Right renal pelvis (tissue), 4 donors: ENCODE measurements at regions not wholly inside any gene's neighbourhood (a gene's known extent, or its start where the extent isn't known, plus 50 kb on each side); places are given as distances from the start of the nearest gene placed in this dataset.
"Not testable (repeated sequence)": the region's sequence is repeated elsewhere in the genome, so short reads cannot be mapped to it uniquely, and the experiment has no call there.

Experiments used
- DNase-seq, 4 donors: peaks; one replicate each; pipeline ENCODE4 v3.0.0-alpha.2; 2013; ENCODE audit warnings: low read depth in 4 of 4, low spot score in 3 of 4, missing footprints in 1 of 4

GRCh38 chr15:84360902-84361301 is 125.3 kb downstream of the GOLGA6L4 start:
- DNase-seq = not testable (repeated sequence)

DNA sequence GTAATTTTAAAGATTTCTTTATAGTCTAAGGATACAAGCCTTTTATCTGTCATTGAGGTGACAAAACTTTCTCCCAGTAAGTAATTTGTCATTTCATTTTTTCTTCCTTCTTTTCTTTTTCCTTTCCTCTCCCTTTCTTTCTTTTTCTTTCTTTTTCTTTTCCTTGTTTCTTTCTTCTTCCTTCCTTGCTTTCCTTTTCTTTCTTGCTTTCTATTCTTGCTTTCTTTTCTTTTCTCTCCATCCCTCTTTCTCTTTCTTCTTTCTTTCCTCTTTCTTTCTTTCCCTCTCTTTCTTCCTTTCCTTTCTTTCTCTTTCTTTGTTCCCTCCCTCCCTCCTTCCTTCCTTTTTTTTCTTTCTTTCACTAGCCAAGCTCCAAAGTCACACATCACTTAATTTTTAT is 148.8 kb downstream of the GOLGA6L4 start:
- DNase-seq = not testable (repeated sequence)

- no peak for DNase-seq
These were observed 151.5 kb downstream of the GOLGA6L4 start for GRCh38 chr15:84387086-84387485.

GRCh38 chr15:84388201-84388600 is 152.6 kb downstream of the GOLGA6L4 start:
- DNase-seq = not testable (repeated sequence)

DNA sequence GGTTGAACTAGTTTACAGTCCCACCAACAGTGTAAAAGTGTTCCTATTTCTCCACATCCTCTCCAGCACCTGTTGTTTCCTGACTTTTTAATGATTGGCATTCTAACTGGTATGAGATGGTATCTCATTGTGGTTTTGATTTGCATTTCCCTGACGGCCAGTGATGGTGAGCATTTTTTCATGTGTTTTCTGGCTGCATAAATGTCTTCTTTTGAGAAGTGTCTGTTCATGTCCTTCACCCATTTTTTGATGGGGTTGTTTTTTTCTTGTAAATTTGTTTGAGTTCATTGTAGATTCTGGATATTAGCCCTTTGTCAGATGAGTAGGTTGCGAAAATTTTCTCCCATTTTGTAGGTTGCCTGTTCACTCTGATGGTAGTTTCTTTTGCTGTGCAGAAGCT is 153.1 kb downstream of the GOLGA6L4 start:
- not testable (repeated sequence) for DNase-seq

- not testable (repeated sequence) for DNase-seq
These were observed 154.8 kb downstream of the GOLGA6L4 start for GRCh38 chr15:84390324-84390723.

- no peak for DNase-seq
These were observed 155.6 kb downstream of the GOLGA6L4 start for GRCh38 chr15:84391191-84391590.

- not testable (repeated sequence) for DNase-seq
These were observed 156.4 kb downstream of the GOLGA6L4 start for GRCh38 chr15:84392020-84392419.

GRCh38 chr15:84393386-84393936 is 157.9 kb downstream of the GOLGA6L4 start:
- DNase-seq = not testable (repeated sequence)

- not testable (repeated sequence) for DNase-seq
These were observed 158.4 kb downstream of the GOLGA6L4 start for GRCh38 chr15:84393966-84394365.

DNA sequence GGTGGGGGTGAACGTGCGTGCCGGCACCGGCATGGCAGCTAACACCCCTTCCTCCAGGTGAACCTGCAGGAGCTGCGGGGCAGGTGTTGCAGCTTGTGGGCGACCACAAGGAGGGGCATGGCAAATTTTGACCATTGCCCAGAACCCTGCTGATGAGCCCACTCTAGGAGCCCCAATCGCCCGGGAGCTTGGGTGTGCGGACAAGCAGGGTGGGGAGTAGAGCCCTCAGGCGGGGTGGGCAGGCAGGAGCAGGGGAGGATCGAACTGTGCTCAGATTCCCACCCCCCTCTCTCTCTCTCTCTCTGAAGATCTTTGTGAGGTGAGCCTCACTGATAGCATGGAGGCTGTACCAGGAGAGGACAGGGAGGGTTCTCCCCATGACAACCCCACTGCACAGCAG is 159.8 kb downstream of the GOLGA6L4 start:
- not testable (repeated sequence) for DNase-seq

GRCh38 chr15:84395881-84396280 is 160.3 kb downstream of the GOLGA6L4 start:
- not testable (repeated sequence) for DNase-seq

DNA sequence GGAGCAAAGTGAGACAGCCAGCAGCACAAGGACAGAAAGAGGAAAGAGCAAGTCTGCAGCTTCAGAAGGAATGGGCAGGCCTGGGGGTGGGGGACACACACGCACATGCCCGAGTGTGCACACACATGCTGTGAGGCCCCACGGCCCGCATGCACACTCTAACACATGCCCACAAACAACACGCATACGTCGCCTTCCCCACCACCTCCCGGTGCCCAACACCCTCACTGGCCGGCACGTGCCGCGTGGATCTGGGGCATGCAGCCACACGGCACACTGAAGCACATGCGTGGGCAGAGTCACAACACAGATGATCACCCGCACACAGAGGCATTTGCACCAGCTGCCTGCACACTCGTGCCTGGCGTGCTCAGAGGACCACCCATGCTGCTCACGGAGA is 161.5 kb downstream of the GOLGA6L4 start:
- not testable (repeated sequence) for DNase-seq

DNA sequence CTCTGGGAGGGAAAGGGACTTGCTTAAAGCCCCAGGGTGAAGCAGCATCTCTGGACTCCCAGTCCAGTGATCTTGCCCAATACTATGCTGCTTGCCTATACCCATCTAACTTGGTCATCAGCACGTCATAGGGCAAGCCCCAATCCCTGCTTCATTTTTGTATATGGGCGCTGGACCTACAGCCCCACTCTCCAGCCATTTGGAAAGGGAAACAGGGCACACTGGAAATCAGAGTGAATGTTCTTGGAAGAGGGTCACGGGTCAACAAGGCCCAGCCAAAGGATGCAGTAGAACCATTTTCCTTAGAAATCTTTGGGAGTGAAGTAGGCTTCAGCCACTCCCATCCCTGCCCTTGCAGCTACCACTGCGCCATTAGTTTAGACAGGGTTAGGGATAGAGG is 162.5 kb downstream of the GOLGA6L4 start:
- not testable (repeated sequence) for DNase-seq

DNA sequence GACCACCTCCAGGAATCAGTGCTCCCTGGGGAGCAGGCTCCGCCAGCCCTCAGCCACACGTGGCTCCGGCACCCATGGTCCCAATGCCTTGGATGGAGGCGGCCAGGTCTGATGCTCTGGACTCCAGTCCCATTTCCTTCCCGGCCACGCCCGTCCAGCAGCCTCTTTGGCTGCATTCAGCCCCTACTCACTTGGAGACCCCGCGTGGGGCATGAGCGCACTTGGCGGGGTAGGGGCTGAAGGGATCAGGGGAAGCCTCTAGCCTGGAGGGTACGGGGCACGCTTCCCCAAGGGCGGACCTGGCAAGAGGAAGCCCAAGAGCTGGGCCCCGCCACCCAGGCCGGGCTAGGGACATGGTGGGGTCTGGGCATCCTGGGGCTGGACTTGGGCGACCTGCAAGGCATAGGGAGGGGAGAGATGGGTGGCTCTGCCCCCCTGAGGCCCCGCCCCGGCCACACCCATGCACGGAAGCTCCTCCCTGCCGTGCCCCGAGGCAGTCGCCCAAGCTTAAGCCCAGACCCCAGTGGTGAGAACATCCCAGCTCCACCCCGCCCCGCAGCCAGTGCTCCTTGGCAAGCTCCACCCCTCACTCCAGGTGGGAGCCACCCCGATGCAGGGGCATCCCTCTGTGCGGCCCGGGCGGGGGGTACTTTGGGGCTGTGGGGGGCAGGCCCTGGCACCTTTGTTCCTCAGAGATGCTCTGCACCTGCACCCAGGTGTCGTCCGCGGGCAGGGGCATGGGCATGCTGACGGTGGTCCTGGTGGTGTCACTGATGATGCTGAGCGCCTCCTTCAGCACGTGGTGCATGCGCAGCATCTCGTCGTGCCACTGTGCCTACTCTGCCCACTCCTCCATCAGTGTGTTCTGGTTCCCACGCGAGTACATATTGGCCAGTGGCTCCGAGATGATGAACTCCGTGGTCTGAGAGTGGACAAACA is 163.5 kb downstream of the GOLGA6L4 start:
- DNase-seq = no peak

- no peak for DNase-seq
These were observed 164.6 kb downstream of the GOLGA6L4 start for GRCh38 chr15:84400017-84400740.

- DNase-seq = no peak
These were observed 165.2 kb downstream of the GOLGA6L4 start for GRCh38 chr15:84400820-84401219.

- not testable (repeated sequence) for DNase-seq
These were observed 165.9 kb downstream of the GOLGA6L4 start for GRCh38 chr15:84401461-84401860.

GRCh38 chr15:84401891-84402840 is 166.6 kb downstream of the GOLGA6L4 start:
- not testable (repeated sequence) for DNase-seq
